Adipocyte (in vitro differentiated cells): ENCODE measurements at regions not wholly inside any gene's neighbourhood (a gene's known extent, or its start where the extent isn't known, plus 50 kb on each side); places are given as distances from the start of the nearest gene placed in this dataset.

Experiments used
- DNase-seq: peaks from one replicate; pipeline ENCODE4 v3.0.0-alpha.2; 2015; ENCODE audit warnings: low read depth
- H3K27me3 ChIP-seq: replicated peaks from 2 replicates; pipeline ENCODE4 v1.7.0; 2013; ENCODE audit warnings: mild to moderate bottlenecking, low read length, moderate library complexity; ENCODE audit not compliant: control insufficient read depth, insufficient read depth
- H3K36me3 ChIP-seq: 2 replicates; pipeline ENCODE4 v1.7.0; 2013; ENCODE audit warnings: low read length, mild to moderate bottlenecking, moderate library complexity; ENCODE audit not compliant: control insufficient read depth, insufficient read depth, severe bottlenecking
- H3K4me1 ChIP-seq: 2 replicates; pipeline ENCODE4 v1.7.0; 2013; ENCODE audit warnings: mild to moderate bottlenecking, low read length, moderate library complexity; ENCODE audit not compliant: control insufficient read depth, insufficient read depth
- H3K4me3 ChIP-seq: 2 replicates; pipeline ENCODE4 v1.7.0; 2013; ENCODE audit warnings: mild to moderate bottlenecking, low read length, moderate library complexity
- H3K9ac ChIP-seq: 2 replicates; pipeline ENCODE4 v1.7.0; 2013; ENCODE audit warnings: mild to moderate bottlenecking, low read length, moderate library complexity
- H3K9me3 ChIP-seq: 2 replicates; pipeline ENCODE4 v1.7.0; 2013; ENCODE audit warnings: mild to moderate bottlenecking, low read length, moderate library complexity; ENCODE audit not compliant: control insufficient read depth

DNA sequence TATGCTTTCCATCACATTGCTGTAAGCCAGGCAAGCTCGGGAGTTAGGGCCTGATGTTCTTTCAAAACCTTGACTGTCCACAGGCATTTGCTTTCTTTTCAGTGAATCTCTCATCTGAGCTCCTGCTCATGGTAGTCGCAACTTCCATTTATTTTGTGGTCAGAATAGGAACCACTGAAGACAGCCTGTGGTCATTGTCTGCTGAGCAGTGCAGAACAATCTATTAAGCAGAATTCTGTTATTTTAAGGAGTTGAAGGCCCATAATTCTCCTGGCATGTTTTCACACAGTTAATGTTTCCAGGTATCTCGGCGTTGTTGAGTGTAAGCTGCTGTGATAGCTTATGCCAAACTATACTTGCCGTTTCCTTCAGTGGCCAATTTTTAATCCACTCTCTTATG, 491.1 kb upstream of the AKR1E2 start:
- H3K4me1 ChIP-seq = no peaks in the 10 kb centered on the region
- H3K4me3 ChIP-seq = no peak overlapping the region
- no peaks in the 10 kb centered on the region for H3K9me3 ChIP-seq
- H3K36me3 ChIP-seq = no peaks in the 10 kb centered on the region
- H3K27me3 ChIP-seq = no peaks in the 10 kb centered on the region
- H3K9ac ChIP-seq = no peak overlapping the region
- no peak for DNase-seq

DNA sequence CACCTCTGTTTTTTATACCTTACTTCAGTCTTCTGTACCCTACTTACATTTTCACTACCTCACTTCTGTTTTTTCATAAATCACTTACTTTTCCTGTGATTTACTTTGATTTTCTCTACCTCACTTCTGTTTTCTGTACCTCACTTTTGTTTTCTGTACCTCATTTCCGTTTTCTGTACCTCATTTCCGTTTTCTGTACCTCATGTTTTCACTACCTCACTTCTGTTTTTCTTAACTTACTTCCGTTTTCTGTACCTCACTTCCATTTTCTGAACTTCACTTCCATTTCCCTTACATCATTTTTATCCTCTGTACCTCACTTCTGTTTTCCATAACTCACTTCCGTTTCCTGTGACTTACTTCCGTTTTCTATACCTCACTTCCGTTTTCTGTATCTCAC, 492.0 kb upstream of the AKR1E2 start:
- H3K9me3 ChIP-seq = no peaks in the 10 kb centered on the region
- H3K4me1 ChIP-seq = no peaks in the 10 kb centered on the region
- no peak overlapping the region for H3K9ac ChIP-seq
- no peaks in the 10 kb centered on the region for H3K27me3 ChIP-seq
- no peak overlapping the region for H3K4me3 ChIP-seq
- H3K36me3 ChIP-seq = no peaks in the 10 kb centered on the region
- no peak for DNase-seq

DNA sequence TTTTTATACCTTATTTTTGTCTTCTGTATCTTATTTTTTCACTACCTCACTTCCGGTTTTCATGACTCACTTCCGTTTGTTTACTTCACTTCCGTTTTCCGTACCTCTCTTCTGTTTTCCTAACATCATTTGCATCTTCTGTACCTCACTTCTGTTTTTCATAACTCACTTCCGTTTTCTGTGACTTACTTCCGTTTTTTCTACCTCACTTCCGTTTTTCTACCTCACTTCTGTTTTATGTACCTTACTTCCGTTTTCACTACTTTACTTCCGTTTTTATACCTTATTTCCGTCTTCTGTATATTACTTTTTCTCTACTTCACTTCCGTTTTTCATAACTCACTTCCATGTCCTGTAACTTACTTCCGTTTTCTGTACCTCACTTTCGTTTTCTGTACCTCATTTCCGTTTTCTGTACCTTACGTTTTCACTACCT, 492.5 kb upstream of the AKR1E2 start:
- no peak for DNase-seq
- no peaks in the 10 kb centered on the region for H3K9me3 ChIP-seq
- no peak overlapping the region for H3K4me3 ChIP-seq
- no peak overlapping the region for H3K9ac ChIP-seq
- H3K36me3 ChIP-seq = no peaks in the 10 kb centered on the region
- H3K4me1 ChIP-seq = no peaks in the 10 kb centered on the region
- no peaks in the 10 kb centered on the region for H3K27me3 ChIP-seq

DNA sequence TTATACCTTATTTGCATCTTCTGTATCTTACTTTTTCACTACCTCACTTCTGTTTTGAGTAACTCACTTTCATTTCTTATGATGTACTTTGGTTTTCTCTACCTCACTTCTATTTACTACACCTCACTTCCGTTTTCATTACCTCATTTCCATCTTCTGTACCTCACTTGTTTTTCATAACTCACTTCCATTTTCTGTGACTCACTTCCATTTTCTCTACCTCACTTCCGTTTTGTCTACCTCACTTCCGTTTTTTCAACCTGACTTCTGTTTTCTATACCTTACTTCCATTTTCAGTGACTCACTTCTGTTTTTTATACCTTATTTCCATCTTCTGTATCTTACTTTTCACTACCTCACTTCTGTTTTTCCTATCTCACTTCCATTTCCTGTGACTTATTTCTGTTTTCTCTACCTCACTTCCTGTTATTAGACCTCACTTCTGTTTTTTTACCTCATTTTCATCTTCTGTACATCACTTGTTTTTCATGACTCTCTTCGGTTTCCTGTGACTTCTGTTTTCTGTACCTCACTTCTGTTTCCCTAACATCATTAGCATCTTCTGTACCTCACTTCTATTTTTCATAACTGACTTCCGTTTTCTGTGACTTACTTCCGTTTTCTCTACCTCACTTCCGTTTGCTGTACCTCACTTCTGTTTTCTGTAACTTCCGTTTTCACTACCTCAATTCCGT, 493.1 kb upstream of the AKR1E2 start:
- H3K27me3 ChIP-seq = no peaks in the 10 kb centered on the region
- H3K9ac ChIP-seq = no peak overlapping the region
- no peak overlapping the region for H3K4me3 ChIP-seq
- no peak for DNase-seq
- no peaks in the 10 kb centered on the region for H3K9me3 ChIP-seq
- no peaks in the 10 kb centered on the region for H3K36me3 ChIP-seq
- H3K4me1 ChIP-seq = no peaks in the 10 kb centered on the region

DNA sequence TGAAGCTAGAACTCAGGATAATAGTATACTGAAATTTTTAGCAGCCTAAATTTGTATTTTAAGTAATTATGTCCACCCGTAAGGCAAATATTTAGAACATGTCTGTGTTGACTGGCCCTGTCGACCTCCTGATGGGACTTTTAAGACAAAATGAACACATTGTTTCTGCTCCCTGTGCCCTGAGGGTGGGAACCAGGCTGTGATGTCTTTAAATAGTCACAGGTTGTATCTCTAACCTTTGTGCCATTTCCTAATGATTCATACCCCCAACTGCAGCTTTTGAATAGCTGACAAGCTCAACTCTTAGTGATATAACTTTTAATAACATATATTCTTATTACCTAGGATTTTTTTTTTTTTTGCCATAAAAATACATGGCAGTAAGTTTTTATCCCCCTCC, 494.9 kb upstream of the AKR1E2 start:
- no peaks in the 10 kb centered on the region for H3K4me1 ChIP-seq
- H3K9me3 ChIP-seq = no peaks in the 10 kb centered on the region
- no peak for DNase-seq
- no peaks in the 10 kb centered on the region for H3K36me3 ChIP-seq
- H3K4me3 ChIP-seq = no peak overlapping the region
- H3K27me3 ChIP-seq = no peaks in the 10 kb centered on the region
- no peak overlapping the region for H3K9ac ChIP-seq

DNA sequence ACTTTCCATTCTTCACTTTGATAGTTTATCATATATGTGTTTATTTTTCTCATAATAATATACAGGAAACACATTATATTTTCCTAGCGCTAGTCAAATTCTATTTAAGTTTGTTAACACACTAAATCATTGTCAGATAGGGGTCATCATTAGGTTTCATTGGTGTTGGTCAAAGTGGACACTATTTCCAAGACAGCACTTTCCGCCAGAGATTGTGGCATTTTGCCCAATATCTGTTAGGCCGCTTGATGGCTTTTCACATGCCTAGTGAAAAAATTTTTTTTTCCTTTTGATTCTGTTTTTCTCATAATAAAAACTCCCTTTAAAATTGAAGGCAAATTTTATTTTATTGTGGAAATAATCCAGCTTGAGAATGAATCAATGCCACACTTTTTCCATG, 495.4 kb upstream of the AKR1E2 start:
- Histone ChIP-seq H3K9me3 (no peaks in the 10 kb centered on the region), H3K4me3 (no peak overlapping the region), H3K36me3 (no peaks in the 10 kb centered on the region), H3K9ac (no peak overlapping the region), H3K27me3 (no peaks in the 10 kb centered on the region), H3K4me1 (no peaks in the 10 kb centered on the region)
- DNase-seq = no peak

DNA sequence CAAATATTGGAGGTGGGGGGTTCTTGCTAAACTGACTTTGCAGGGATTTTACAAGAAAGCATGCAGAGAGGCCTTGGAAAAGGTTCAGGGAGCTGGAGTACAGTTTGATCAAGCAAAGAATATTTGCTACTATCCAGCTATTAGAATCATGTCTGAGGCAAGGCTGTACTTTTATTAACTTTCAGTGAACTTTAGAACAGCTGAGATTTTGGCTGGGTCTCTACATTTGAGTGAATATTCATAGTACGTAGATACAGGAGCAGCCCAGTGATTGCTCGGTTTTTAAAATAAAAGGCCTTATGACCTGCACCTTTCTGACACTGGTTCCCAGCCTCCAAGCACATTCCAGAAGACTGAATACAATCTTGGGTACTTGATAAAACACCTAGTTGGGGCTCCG, 496.8 kb upstream of the AKR1E2 start:
- no peak overlapping the region for H3K4me3 ChIP-seq
- no peaks in the 10 kb centered on the region for H3K9me3 ChIP-seq
- H3K27me3 ChIP-seq = no peaks in the 10 kb centered on the region
- H3K4me1 ChIP-seq = no peaks in the 10 kb centered on the region
- DNase-seq = no peak
- H3K9ac ChIP-seq = no peak overlapping the region
- no peaks in the 10 kb centered on the region for H3K36me3 ChIP-seq

GRCh38 chr10:4326647-4327046, 499.4 kb upstream of the AKR1E2 start:
- Histone ChIP-seq H3K9ac (no peak overlapping the region), H3K9me3 (no peaks in the 10 kb centered on the region), H3K4me3 (no peak overlapping the region)

DNA sequence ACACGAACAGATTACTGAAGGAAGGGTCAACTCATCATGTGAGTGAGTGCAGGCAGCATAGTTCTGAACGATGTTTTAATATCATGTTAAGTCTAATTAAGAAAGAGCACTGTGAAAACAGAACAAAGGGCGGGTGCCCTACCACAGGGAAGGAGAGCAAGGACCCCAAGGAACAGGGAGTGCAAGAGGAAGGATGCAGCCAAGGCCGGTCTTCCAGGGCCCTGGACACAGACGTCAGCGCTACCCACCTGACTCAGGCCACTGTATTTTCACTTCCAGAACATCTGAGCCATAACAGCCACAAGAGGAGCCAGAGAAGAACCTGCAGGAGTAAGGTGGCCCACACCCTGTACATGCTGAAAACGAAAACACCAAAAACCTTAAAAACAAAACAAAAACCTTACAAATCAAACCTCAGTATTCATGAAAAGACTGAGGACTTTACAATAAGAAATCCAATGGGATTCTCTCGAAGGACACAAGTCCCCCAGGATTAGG, 506.1 kb upstream of the AKR1E2 start:
- Histone ChIP-seq H3K4me1 (no peaks in the 10 kb centered on the region), H3K27me3 (no peaks in the 10 kb centered on the region), H3K36me3 (no peaks in the 10 kb centered on the region), H3K9ac (no peak overlapping the region), H3K4me3 (no peak overlapping the region), H3K9me3 (no peaks in the 10 kb centered on the region)
- DNase-seq = no peak

More at GRCh38 chr10:4326647-4327046, 499.4 kb upstream of the AKR1E2 start:
- Histone ChIP-seq H3K27me3 (no peaks in the 10 kb centered on the region), H3K4me1 (no peaks in the 10 kb centered on the region), H3K36me3 (no peaks in the 10 kb centered on the region)
- DNase-seq = no peak

DNA sequence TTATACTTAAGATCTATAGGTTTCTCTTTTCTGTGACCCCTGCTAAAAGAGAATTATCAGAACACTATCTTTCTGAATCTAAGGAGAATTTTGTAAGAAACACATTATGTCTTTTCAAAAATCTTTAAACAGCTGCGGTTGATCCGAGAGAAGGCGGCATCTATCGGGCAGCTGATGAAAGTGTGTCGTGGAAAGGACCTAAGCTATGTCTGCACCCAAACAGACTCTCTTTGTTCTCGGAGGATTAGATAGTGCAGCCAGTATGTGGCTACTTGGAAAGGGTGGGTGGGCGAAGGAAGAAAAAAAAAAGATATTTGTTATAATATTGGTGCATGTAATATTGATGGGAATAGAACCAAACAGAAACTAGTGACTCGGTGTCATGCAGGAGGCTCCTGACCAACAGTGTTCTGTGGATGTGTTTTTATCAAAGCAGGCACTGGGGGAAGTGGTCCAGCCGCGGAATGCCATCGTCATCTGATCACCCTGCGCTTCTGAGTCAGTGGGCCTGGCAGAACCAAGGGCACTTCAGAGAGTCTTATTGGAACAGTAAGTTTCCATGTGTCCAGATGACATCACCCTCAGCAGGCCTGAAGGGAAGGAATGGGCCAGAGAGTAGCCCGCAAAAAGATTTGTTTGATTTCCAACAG, 509.7 kb upstream of the AKR1E2 start:
- H3K4me3 ChIP-seq = no peak overlapping the region
- H3K9ac ChIP-seq = peak overlapping the region; percentile 50
- no peaks in the 10 kb centered on the region for H3K9me3 ChIP-seq
- DNase-seq = peak; percentile 66
- H3K36me3 ChIP-seq = no peaks in the 10 kb centered on the region
- no peaks in the 10 kb centered on the region for H3K4me1 ChIP-seq
- H3K27me3 ChIP-seq = no peaks in the 10 kb centered on the region

- Histone ChIP-seq H3K4me1 (no peaks in the 10 kb centered on the region), H3K9ac (peak overlapping the region; percentile 50), H3K4me3 (peak overlapping the region; percentile 23), H3K36me3 (no peaks in the 10 kb centered on the region), H3K27me3 (no peaks in the 10 kb centered on the region), H3K9me3 (no peaks in the 10 kb centered on the region)
- peak; percentile 33 for DNase-seq
Observed at GRCh38 chr10:4315551-4315950, 510.5 kb upstream of the AKR1E2 start.
